GM06990 (cell line): ENCODE measurements at regions not wholly inside any gene's neighbourhood (a gene's known extent, or its start where the extent isn't known, plus 50 kb on each side); places are given as distances from the start of the nearest gene placed in this dataset.

Source experiments
- DNase-seq: peaks from one replicate; pipeline ENCODE4 v3.0.0-alpha.2; 2011; ENCODE audit not compliant: insufficient read length; ENCODE audit errors: extremely low read depth
- H3K27me3 ChIP-seq: replicated peaks from 2 replicates; pipeline ENCODE4 v1.6.0; 2011; ENCODE audit warnings: low read length; ENCODE audit not compliant: control insufficient read depth, insufficient read depth
- H3K36me3 ChIP-seq: 2 replicates; pipeline ENCODE4 v1.5.1; 2011; ENCODE audit warnings: low read length; ENCODE audit not compliant: control insufficient read depth, insufficient read depth
- H3K4me3 ChIP-seq: replicated peaks from 2 replicates; pipeline ENCODE4 v1.5.1; 2011; ENCODE audit warnings: low read depth, mild to moderate bottlenecking, control low read depth, low read length
- TF ChIP-seq, protein P1 (sequence below): IDR thresholded peaks from 2 replicates; pipeline ENCODE4 v1.5.1; 2011; ENCODE audit warnings: low read length, control low read depth, mild to moderate bottlenecking, inconsistent platforms; ENCODE audit not compliant: insufficient read depth, poor library complexity, severe bottlenecking

DNA sequence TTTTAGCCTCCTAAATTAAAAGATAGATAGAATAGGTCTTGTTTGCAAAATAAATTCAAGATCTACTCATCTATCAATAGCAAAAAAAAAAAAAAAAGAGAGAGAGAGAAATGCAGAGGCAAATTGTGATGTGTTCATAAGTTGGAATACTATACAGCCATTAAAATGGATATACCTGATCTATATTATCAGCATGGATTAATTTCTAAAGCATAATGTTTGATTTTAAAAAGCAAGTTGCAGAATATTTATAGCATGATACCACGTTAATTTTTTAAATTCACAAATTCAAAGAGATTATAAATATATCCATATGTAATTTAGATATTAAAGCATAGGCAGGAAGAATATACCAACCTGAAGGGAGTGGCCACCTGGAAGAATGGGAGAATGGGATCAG lies 114.9 kb upstream of the PTPRT start:
- Histone ChIP-seq H3K4me3 (no peak overlapping the region), H3K36me3 (no peaks in the 10 kb centered on the region), H3K27me3 (no peaks in the 10 kb centered on the region)
- TF ChIP-seq, protein P1, sequence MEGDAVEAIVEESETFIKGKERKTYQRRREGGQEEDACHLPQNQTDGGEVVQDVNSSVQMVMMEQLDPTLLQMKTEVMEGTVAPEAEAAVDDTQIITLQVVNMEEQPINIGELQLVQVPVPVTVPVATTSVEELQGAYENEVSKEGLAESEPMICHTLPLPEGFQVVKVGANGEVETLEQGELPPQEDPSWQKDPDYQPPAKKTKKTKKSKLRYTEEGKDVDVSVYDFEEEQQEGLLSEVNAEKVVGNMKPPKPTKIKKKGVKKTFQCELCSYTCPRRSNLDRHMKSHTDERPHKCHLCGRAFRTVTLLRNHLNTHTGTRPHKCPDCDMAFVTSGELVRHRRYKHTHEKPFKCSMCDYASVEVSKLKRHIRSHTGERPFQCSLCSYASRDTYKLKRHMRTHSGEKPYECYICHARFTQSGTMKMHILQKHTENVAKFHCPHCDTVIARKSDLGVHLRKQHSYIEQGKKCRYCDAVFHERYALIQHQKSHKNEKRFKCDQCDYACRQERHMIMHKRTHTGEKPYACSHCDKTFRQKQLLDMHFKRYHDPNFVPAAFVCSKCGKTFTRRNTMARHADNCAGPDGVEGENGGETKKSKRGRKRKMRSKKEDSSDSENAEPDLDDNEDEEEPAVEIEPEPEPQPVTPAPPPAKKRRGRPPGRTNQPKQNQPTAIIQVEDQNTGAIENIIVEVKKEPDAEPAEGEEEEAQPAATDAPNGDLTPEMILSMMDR, result no peak
- DNase-seq, result no peak

DNA sequence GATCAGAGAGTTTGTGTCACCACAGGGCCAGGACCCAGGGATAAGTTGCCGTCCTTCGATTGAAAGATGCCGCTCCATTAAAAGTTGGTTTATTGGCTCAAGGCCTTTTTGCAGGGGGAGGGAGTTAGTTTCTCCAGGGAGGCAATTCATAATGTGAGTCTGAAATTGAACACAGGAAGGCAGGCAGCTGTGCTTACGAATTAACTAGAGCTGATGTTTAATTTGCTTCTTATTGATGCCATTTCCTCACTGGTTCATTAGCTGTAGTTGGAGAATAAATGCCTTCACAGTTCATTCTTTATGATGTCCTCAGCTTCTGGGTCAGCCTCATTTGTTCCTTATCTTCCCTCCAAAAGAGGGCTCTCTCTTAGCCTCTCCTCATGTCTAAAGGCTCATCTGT lies 113.2 kb upstream of the PTPRT start:
- Histone ChIP-seq H3K4me3 (no peak overlapping the region), H3K36me3 (no peaks in the 10 kb centered on the region), H3K27me3 (no peaks in the 10 kb centered on the region)
- no peak for DNase-seq
- TF ChIP-seq, protein P1, result no peak

DNA sequence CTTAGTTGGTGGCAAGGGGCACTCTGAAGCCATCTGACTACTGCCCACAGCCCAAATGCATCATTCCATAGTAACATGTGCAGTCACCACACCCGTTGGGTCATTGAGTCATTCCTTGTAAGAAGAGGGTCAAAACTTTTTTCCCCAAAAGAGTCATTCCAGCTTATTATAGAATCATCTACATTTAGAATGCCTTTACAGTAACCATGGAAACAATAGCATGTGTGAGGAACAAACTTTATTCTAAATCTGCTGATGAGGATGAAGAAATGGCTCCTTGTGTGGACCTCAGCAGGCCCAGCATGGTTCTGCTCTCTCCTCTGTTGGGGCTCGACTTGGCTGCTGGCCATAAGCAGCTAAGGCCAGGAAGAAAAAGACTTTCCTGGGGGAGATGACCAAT lies 111.2 kb upstream of the PTPRT start:
- TF ChIP-seq, protein P1, result no peak
- Histone ChIP-seq H3K27me3 (no peaks in the 10 kb centered on the region), H3K36me3 (no peaks in the 10 kb centered on the region), H3K4me3 (no peak overlapping the region)
- DNase-seq, result no peak

DNA sequence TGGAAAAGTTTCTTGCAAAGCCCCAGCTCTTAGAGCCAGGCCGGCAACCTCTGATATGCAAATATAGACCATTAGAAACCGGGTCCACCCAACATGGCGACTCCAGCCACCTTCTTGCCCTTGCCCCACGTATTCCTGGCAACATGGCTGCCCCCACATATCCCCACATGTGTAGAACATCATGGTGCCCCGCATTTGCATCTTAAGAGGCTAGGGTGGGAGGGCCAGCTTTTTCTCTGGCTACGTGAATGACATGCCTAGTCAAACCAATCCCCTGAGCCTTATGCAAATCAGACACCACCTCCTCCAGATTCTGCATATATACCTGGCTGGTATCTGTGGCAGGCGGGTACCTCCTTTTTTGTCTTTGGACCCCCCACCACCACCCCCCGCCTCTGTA lies 106.1 kb upstream of the PTPRT start:
- TF ChIP-seq, protein P1, result no peak
- Histone ChIP-seq H3K36me3 (no peaks in the 10 kb centered on the region), H3K4me3 (no peak overlapping the region), H3K27me3 (no peaks in the 10 kb centered on the region; the same call in 1 of the 2 replicates)
- DNase-seq, result no peak

DNA sequence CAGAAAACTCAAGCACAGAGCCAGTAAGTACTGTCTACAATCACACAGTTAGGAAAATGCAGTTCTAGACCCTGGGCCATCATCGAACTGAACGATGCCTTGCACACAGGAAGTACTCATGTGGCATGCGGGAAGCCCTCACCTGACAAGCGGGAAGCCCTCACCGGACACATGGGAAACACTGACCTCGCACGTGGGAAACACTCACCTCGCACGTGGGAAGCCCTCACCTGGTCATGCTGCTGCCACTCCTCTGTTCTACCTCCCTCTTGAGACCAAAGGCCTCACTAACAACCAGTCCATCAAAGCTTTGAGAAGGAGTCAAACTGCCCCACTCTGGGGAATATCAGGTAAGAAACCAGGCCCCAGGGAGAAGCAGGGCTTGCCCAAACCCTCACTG lies 105.6 kb upstream of the PTPRT start:
- DNase-seq, result no peak
- TF ChIP-seq, protein P1, result no peak
- H3K36me3 ChIP-seq, result no peaks in the 10 kb centered on the region
- H3K27me3 ChIP-seq, result no peaks in the 10 kb centered on the region; the same call in 1 of the 2 replicates
- no peak overlapping the region for H3K4me3 ChIP-seq

DNA sequence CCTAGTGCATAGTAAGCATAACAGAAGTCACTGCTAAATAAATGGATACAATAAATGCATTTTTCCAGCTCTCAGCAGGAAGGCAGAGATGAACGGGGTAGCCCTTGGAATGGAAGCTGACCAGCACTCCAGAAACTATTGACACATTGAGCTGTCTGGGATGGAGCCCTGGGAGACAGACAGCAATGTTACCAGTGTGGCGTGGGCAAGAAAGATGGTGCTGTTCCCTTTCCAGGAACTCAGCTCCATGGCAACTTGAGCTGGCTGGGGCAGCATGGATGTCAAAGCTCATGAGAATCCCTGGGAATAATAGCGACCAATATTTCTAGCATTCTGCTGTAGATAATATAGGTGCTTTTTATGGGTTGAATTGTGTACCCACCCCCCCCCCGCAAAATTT lies 104.3 kb upstream of the PTPRT start:
- H3K27me3 ChIP-seq, result no peaks in the 10 kb centered on the region; the same call in 1 of the 2 replicates
- TF ChIP-seq, protein P1, result no peak
- no peaks in the 10 kb centered on the region for H3K36me3 ChIP-seq
- H3K4me3 ChIP-seq, result no peak overlapping the region
- DNase-seq, result no peak
